HepG2 (cell line): ENCODE measurements at regions not wholly inside any gene's neighbourhood (a gene's known extent, or its start where the extent isn't known, plus 50 kb on each side); places are given as distances from the start of the nearest gene placed in this dataset.

Experiments used
- ATAC-seq: fragments of 200-7000 bp; cut with Tn5 transposase; 3 replicates; pipeline ENCODE4 v1.9.1; 2020; ENCODE audit warnings: mild to moderate bottlenecking, moderate library complexity
- BruUV-seq: library from RNA; stranded (reverse); fragments of 400-500 nt; replicated peaks from 2 replicates; lab custom pipeline; 2021; lab: Mats Ljungman, UMichigan
- CTCF ChIA-PET: fragments of 300-600 bp; formaldehyde crosslinking; extraction: SDS; loops from one replicate; lab custom pipeline; 2021; ENCODE audit warnings: low total read pairs, inconsistent platforms, low intra/inter-chr PET ratio; lab: Yijun Ruan, JAX
- POLR2A ChIA-PET: fragments of 350-600 bp; sonication (Branson Sonifier 250); formaldehyde crosslinking; loops from one replicate; lab custom pipeline; 2020; ENCODE audit warnings: antibody characterized with exemption, inconsistent platforms; lab: Yijun Ruan, JAX
- DNase-seq: peaks from one replicate; pipeline ENCODE4 v3.0.0-alpha.2; 2015; ENCODE audit warnings: low spot score
- FAIRE-seq: peaks from 3 replicates; lab custom pipeline; 2011; peaks lifted over from hg19 to GRCh38; lab: Jason Lieb, UNC
- H2AFZ ChIP-seq: one replicate; pipeline ENCODE4 v1.6.1; 2011; ENCODE audit warnings: low read length, inconsistent platforms
- H3K27ac ChIP-seq: fragments of 300-600 bp; 3 replicates; pipeline ENCODE4 v1.8.0; 2011; ENCODE audit warnings: mixed run types, mild to moderate bottlenecking, mixed read lengths, low read length, inconsistent platforms; ENCODE audit not compliant: insufficient read depth; ENCODE audit errors: extremely low read length
- H3K27me3 ChIP-seq, 2 experiments: fragments of 200-600 bp in 1 of 2; 2 replicates in 1 of 2; 3 replicates in 1 of 2; pipeline versions ENCODE4 v1.6.0 to v1.8.0; 2011; ENCODE audit warnings: low read length in 2 of 2, mild to moderate bottlenecking in 2 of 2, moderate library complexity in 2 of 2, inconsistent platforms in 1 of 2; ENCODE audit not compliant: insufficient read depth in 2 of 2, control insufficient read depth in 1 of 2
- H3K36me3 ChIP-seq, 2 experiments: fragments of 200-600 bp in 1 of 2; replicated peaks in 1 of 2; 2 replicates in 1 of 2; 3 replicates in 1 of 2; pipeline versions ENCODE4 v1.5.1 to v1.8.0; 2011; ENCODE audit warnings: low read length in 2 of 2, inconsistent platforms in 1 of 2; ENCODE audit not compliant: insufficient read depth in 2 of 2, control insufficient read depth in 1 of 2
- H3K4me1 ChIP-seq: 2 replicates; pipeline ENCODE4 v1.5.1; 2012; ENCODE audit warnings: low read length, inconsistent platforms; ENCODE audit not compliant: insufficient read depth
- H3K4me2 ChIP-seq: 2 replicates; pipeline ENCODE4 v1.6.0; 2011; ENCODE audit warnings: low read depth, low read length, inconsistent platforms
- H3K4me3 ChIP-seq, 3 experiments: fragments of 200-600 bp in 1 of 3; sonication (generic), shearing (Covaris generic) in 1 of 3; replicated peaks in 1 of 3; 2 replicates each; pipeline ENCODE4 v1.5.1; 2011 to 2016; ENCODE audit warnings: low read length in 3 of 3, inconsistent platforms in 2 of 3, low read depth in 2 of 3, mild to moderate bottlenecking in 2 of 3, control low read depth in 1 of 3, mixed read lengths in 1 of 3; ENCODE audit not compliant: insufficient read depth in 1 of 3
- H3K79me2 ChIP-seq: one replicate; pipeline ENCODE4 v1.6.1; 2011; ENCODE audit warnings: low read length, inconsistent platforms; ENCODE audit not compliant: insufficient read depth
- H3K9ac ChIP-seq: 2 replicates; pipeline ENCODE4 v1.6.0; 2011; ENCODE audit warnings: mild to moderate bottlenecking, low read depth, low read length, inconsistent platforms; ENCODE audit not compliant: insufficient read depth
- H3K9me3 ChIP-seq: 2 replicates; pipeline ENCODE4 v1.5.1; 2012; ENCODE audit warnings: mild to moderate bottlenecking, low read length
- H4K20me1 ChIP-seq: 2 replicates; pipeline ENCODE4 v1.6.0; 2011; ENCODE audit warnings: inconsistent platforms, mild to moderate bottlenecking, low read length, moderate library complexity; ENCODE audit not compliant: insufficient read depth
- CBX2 ChIP-seq, 2 experiments: fragments of 200-600 bp in 1 of 2; sonication (generic); formaldehyde crosslinking in 1 of 2; IDR thresholded peaks; 2 replicates each; pipeline versions ENCODE4 v1.7.0 to v1.8.1; 2018 to 2022; ENCODE audit warnings: low read depth in 2 of 2, low read length in 1 of 2, mild to moderate bottlenecking in 1 of 2, missing genetic modification reagents in 1 of 2
- ESRRA ChIP-seq: sonication (generic); formaldehyde crosslinking; IDR thresholded peaks from 2 replicates; pipeline ENCODE4 v1.5.1; 2020; ENCODE audit warnings: mild to moderate bottlenecking, low read depth, missing genetic modification reagents
- HNF1B ChIP-seq: sonication (generic); formaldehyde crosslinking; IDR thresholded peaks from 2 replicates; pipeline ENCODE4 v1.5.1; 2020; ENCODE audit warnings: mild to moderate bottlenecking, moderate library complexity, missing genetic modification reagents
- HNF4A ChIP-seq: sonication (generic); formaldehyde crosslinking; IDR thresholded peaks from 2 replicates; pipeline ENCODE4 v1.4.0; 2020; ENCODE audit warnings: missing genetic modification reagents
- MXI1 ChIP-seq: IDR thresholded peaks from 3 replicates; pipeline ENCODE4 v1.6.1; 2012; ENCODE audit warnings: low read depth, low read length, inconsistent platforms, borderline replicate concordance
- PAF1 ChIP-seq: IDR thresholded peaks from 2 replicates; pipeline ENCODE4 v1.6.1; 2016; ENCODE audit warnings: missing genetic modification reagents, missing compliant biosample characterization
- SMAD3 ChIP-seq: sonication (generic); formaldehyde crosslinking; IDR thresholded peaks from 2 replicates; pipeline ENCODE4 v1.4.0; 2020; ENCODE audit warnings: missing genetic modification reagents
- SPEN ChIP-seq: sonication (generic); formaldehyde crosslinking; IDR thresholded peaks from 2 replicates; pipeline ENCODE4 v1.5.1; 2020; ENCODE audit warnings: low read depth, mild to moderate bottlenecking, missing genetic modification reagents
- TBX3 ChIP-seq: fragments of 450-650 bp; IDR thresholded peaks from 2 replicates; pipeline ENCODE4 v1.6.1; 2017; ENCODE audit warnings: antibody characterized with exemption, mild to moderate bottlenecking, inconsistent platforms, borderline replicate concordance
- TP53 ChIP-seq: sonication (generic); formaldehyde crosslinking; conservative IDR thresholded peaks from 2 replicates; pipeline ENCODE4 v1.4.0; 2020; ENCODE audit warnings: missing genetic modification reagents
- ZKSCAN5 ChIP-seq: sonication (generic); formaldehyde crosslinking; IDR thresholded peaks from 2 replicates; pipeline ENCODE4 v1.5.1; 2020; ENCODE audit warnings: mild to moderate bottlenecking, missing genetic modification reagents
- ZNF660 ChIP-seq: sonication (generic); formaldehyde crosslinking; IDR thresholded peaks from 2 replicates; pipeline ENCODE4 v1.5.1; 2020; ENCODE audit warnings: mild to moderate bottlenecking, low read depth, missing genetic modification reagents, borderline replicate concordance
- ZNF720 ChIP-seq: sonication (generic); formaldehyde crosslinking; IDR thresholded peaks from 2 replicates; pipeline ENCODE4 v1.4.0; 2020; ENCODE audit warnings: missing genetic modification reagents
- ZNF792 ChIP-seq: IDR thresholded peaks from 2 replicates; pipeline ENCODE4 v1.6.1; 2016
- WGBS: methylation state at CpG from one replicate; pipeline ENCODE4 v1.1.6; 2017; ENCODE audit warnings: low lambda C conversion rate; 5-methylcytosine and 5-hydroxymethylcytosine counted together
- in situ Hi-C: cut with HindIII; loops from 2 replicates; pipeline ENCODE4 v1.10.0; 2017; ENCODE audit warnings: low pct_unique_long_range_greater_than_20kb; ENCODE audit not compliant: extremely low pct_ligation_motif_present
- intact Hi-C: fragments of 100-400 bp; cut with micrococcal nuclease; formaldehyde crosslinking; loops from one replicate; pipeline ENCODE4 v1.10.0; 2022; ENCODE audit not compliant: unreplicated experiment
- TF ChIP-seq, protein P1 (sequence below): sonication (generic); formaldehyde crosslinking; IDR thresholded peaks from 2 replicates; pipeline ENCODE4 v1.5.0; 2020; ENCODE audit warnings: mild to moderate bottlenecking, missing genetic modification reagents

GRCh38 chr20:40361916-40362315 is 327.1 kb downstream of the MAFB start:
- ATAC-seq: no peak
- Histone ChIP-seq H4K20me1 (no peaks in the 10 kb centered on the region), H3K79me2 (no peaks in the 10 kb centered on the region), H3K4me1 (no peaks in the 10 kb centered on the region), H3K4me3 (no peak overlapping the region), H3K4me2 (no peak overlapping the region), H3K9ac (no peak overlapping the region), H3K27ac (no peak overlapping the region), H3K36me3 (no peaks in the 10 kb centered on the region), H2AFZ (no peak overlapping the region), H3K27me3 (no peaks in the 10 kb centered on the region), H3K9me3 (0 out of 2 replicates have a peak, but pooled peaks cover 3% of the 10 kb centered on the region)
- intact Hi-C loops: no loop called here
- no TSS peak for BruUV-seq
- TF ChIP-seq TP53 (CRISPR knock-in tag): no peak
- TF ChIP-seq TBX3: no peak
- no peak for TF ChIP-seq ZNF720 (CRISPR knock-in tag)
- TF ChIP-seq, protein P1, sequence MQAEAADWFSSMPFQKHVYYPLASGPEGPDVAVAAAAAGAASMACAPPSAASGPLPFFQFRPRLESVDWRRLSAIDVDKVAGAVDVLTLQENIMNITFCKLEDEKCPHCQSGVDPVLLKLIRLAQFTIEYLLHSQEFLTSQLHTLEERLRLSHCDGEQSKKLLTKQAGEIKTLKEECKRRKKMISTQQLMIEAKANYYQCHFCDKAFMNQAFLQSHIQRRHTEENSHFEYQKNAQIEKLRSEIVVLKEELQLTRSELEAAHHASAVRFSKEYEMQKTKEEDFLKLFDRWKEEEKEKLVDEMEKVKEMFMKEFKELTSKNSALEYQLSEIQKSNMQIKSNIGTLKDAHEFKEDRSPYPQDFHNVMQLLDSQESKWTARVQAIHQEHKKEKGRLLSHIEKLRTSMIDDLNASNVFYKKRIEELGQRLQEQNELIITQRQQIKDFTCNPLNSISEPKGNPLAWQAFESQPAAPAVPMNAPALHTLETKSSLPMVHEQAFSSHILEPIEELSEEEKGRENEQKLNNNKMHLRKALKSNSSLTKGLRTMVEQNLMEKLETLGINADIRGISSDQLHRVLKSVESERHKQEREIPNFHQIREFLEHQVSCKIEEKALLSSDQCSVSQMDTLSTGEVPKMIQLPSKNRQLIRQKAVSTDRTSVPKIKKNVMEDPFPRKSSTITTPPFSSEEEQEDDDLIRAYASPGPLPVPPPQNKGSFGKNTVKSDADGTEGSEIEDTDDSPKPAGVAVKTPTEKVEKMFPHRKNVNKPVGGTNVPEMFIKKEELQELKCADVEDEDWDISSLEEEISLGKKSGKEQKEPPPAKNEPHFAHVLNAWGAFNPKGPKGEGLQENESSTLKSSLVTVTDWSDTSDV (CRISPR knock-in tag): no peak
- in situ Hi-C loops: no loop called here
- ChIA-PET POLR2A (no interaction called here), CTCF (no interaction called here)
- DNase-seq: no peak
- FAIRE-seq: no peak
- 8% methylated on average over 1 of the region's 1 CpG for WGBS

DNA sequence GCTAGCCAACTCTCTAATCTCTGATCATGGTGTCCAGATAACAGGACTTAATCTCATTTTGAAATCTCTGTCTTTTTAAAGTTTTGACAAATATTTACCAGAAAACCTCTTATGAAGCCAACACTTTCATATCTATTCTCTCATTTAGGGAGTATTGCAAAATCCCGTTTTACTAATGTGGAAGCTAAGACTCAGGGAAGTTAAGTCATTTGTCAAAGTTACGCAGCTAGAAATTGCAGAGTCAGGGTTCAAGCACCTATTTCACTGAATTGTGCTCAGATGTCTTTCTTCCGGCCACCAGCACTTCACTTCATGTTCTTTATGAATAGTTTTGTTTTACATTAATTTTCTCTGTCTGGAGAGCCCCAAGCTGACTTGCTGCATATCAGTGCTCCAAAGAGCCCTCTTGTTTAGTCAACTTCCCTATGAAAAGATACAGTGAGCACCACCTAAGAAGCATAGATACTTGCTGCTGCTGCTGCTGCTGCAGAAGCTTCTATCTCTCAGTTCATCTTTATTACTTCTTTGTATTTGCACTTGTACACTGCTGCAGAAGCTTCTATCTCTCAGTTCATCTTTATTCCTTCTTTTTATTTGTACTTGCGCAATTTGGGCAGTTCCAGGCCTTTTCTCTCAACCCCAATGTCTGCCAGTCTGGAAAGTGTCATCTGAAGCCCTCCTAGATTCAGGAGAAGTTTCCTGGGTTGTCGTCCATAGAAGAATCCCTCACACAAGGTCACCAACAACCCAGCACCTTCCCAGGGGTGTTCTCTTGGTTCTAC is 329.7 kb downstream of the MAFB start:
- intact Hi-C loops: no loop called here
- H3K27ac ChIP-seq: no peak overlapping the region
- DNase-seq (no peak), ATAC-seq (no peak), FAIRE-seq (no peak)
- no peaks in the 10 kb centered on the region for H3K27me3 ChIP-seq
- H4K20me1 ChIP-seq: no peaks in the 10 kb centered on the region
- no TSS peak for BruUV-seq
- no peaks in the 10 kb centered on the region for H3K4me1 ChIP-seq
- H3K36me3 ChIP-seq: no peaks in the 10 kb centered on the region
- TF ChIP-seq MXI1 (no peak), CBX2 (IDR thresholded peaks at IDR 0.05; ENCODE audit: low read depth, low read length) (no peak), CBX2 (CRISPR knock-in tag; IDR thresholded peaks at IDR 0.05; ENCODE audit: low read depth) (no peak), ZNF792 (no peak), ZNF660 (CRISPR knock-in tag) (no peak), SPEN (no peak), ZKSCAN5 (CRISPR knock-in tag) (no peak), SMAD3 (CRISPR knock-in tag) (no peak), HNF1B (CRISPR knock-in tag) (no peak), ESRRA (CRISPR knock-in tag) (no peak), PAF1 (no peak), HNF4A (no peak)
- no peak overlapping the region for H3K9ac ChIP-seq
- no peak overlapping the region for H3K4me3 ChIP-seq
- in situ Hi-C loops: no loop called here
- CTCF ChIA-PET: no interaction called here
- POLR2A ChIA-PET: no interaction called here
- no peak overlapping the region for H3K4me2 ChIP-seq
- 9% methylated on average over 5 of the region's 5 CpGs for WGBS
- H3K9me3 ChIP-seq: 0 out of 2 replicates have a peak, but pooled peaks cover 3% of the 10 kb centered on the region
- no peaks in the 10 kb centered on the region for H3K79me2 ChIP-seq
- no peak overlapping the region for H2AFZ ChIP-seq
